ENCODE measurements at regions not wholly inside any gene's neighbourhood (a gene's known extent, or its start where the extent isn't known, plus 50 kb on each side); places are given as distances from the start of the nearest gene placed in this dataset.

GRCh38 chr1:38287036-38287435 is 240.4 kb upstream of the POU3F1 start:
- no peak for DNase-seq (ENCODE audit: low read depth)

- DNase-seq (ENCODE audit: low read depth) = no peak
These were observed 239.4 kb upstream of the POU3F1 start for GRCh38 chr1:38285807-38286530.

GRCh38 chr1:38284953-38285352 is 238.4 kb upstream of the POU3F1 start:
- no peak for DNase-seq (ENCODE audit: low read depth)

GRCh38 chr1:38283696-38284470 is 237.3 kb upstream of the POU3F1 start:
- DNase-seq (ENCODE audit: low read depth) = no peak

GRCh38 chr1:38279148-38279547 is 232.6 kb upstream of the POU3F1 start:
- DNase-seq (ENCODE audit: low read depth) = no peak

- no peak for DNase-seq (ENCODE audit: low read depth)
These were observed 231.1 kb upstream of the POU3F1 start for GRCh38 chr1:38277646-38278045.

GRCh38 chr1:38275960-38276359 is 229.4 kb upstream of the POU3F1 start:
- DNase-seq (ENCODE audit: low read depth) = no peak

GRCh38 chr1:38274974-38275373 is 228.4 kb upstream of the POU3F1 start:
- no peak for DNase-seq (ENCODE audit: low read depth)

- DNase-seq (ENCODE audit: low read depth) = no peak
These were observed 226.7 kb upstream of the POU3F1 start for GRCh38 chr1:38273196-38273804.

GRCh38 chr1:38272515-38272914 is 225.9 kb upstream of the POU3F1 start:
- no peak for DNase-seq (ENCODE audit: low read depth)

- no peak for DNase-seq (ENCODE audit: low read depth)
These were observed 224.4 kb upstream of the POU3F1 start for GRCh38 chr1:38270849-38271633.

- no peak for DNase-seq (ENCODE audit: low read depth)
These were observed 223.6 kb upstream of the POU3F1 start for GRCh38 chr1:38269923-38270848.

GRCh38 chr1:38268226-38268625 is 221.6 kb upstream of the POU3F1 start:
- no peak for DNase-seq (ENCODE audit: low read depth)

- no peak for DNase-seq (ENCODE audit: low read depth)
These were observed 220.7 kb upstream of the POU3F1 start for GRCh38 chr1:38267037-38268036.

- no peak for DNase-seq (ENCODE audit: low read depth)
These were observed 219.6 kb upstream of the POU3F1 start for GRCh38 chr1:38266197-38266520.

- DNase-seq (ENCODE audit: low read depth) = no peak
These were observed 219.0 kb upstream of the POU3F1 start for GRCh38 chr1:38265293-38266196.

- DNase-seq (ENCODE audit: low read depth) = no peak
These were observed 216.8 kb upstream of the POU3F1 start for GRCh38 chr1:38263438-38263837.

GRCh38 chr1:38261574-38261973 is 215.0 kb upstream of the POU3F1 start:
- no peak for DNase-seq (ENCODE audit: low read depth)

- no peak for DNase-seq (ENCODE audit: low read depth)
These were observed 211.6 kb upstream of the POU3F1 start for GRCh38 chr1:38258085-38258627.

All from activated T-cell treated with anti-CD3 and anti-CD28 coated beads for 48 hours (primary cell).